B cell (primary cell): ENCODE measurements at regions not wholly inside any gene's neighbourhood (a gene's known extent, or its start where the extent isn't known, plus 50 kb on each side); places are given as distances from the start of the nearest gene placed in this dataset.

Source experiments
- ATAC-seq: fragments of 200-7000 bp; cut with Tn5 transposase; one replicate; pipeline ENCODE4 v1.10.0; 2021; ENCODE audit warnings: low read depth, mild to moderate bottlenecking, moderate number of reproducible peaks, moderate library complexity
- CTCF ChIA-PET: fragments of 350-600 bp; sonication (Branson Sonifier 250); formaldehyde crosslinking; loops from one replicate; lab custom pipeline; 2021; ENCODE audit warnings: antibody characterized with exemption, inconsistent platforms; lab: Charles Lee
- POLR2A ChIA-PET: fragments of 350-600 bp; sonication (Branson Sonifier 250); formaldehyde crosslinking; loops from one replicate; lab custom pipeline; 2021; ENCODE audit warnings: antibody characterized with exemption; lab: Charles Lee
- DNase-seq: peaks from one replicate; pipeline ENCODE4 v3.0.0; 2013
- H2AFZ ChIP-seq: 2 replicates; pipeline ENCODE4 v1.6.1; 2012; ENCODE audit warnings: mild to moderate bottlenecking, low read depth, low read length; ENCODE audit not compliant: insufficient read depth, poor library complexity, severe bottlenecking
- H3K27ac ChIP-seq, 2 donors: 1 replicate in 1 of 2; 2 replicates in 1 of 2; pipeline ENCODE4 v1.5.1; 2012 to 2013; ENCODE audit warnings: low read length in 2 of 2, mild to moderate bottlenecking in 2 of 2, moderate library complexity in 1 of 2
- H3K27me3 ChIP-seq, 4 experiments: fragments of 200-600 bp in 1 of 4; sonication (generic) in 1 of 4; replicated peaks in 1 of 4; 1 replicate in 2 of 4; 2 replicates in 2 of 4; pipeline versions ENCODE4 v1.6.1 to v1.7.0; 2013 to 2016; ENCODE audit warnings: low read length in 3 of 4, mild to moderate bottlenecking in 2 of 4, mixed read lengths in 1 of 4, moderate library complexity in 1 of 4; ENCODE audit not compliant: insufficient read depth in 4 of 4, control insufficient read depth in 3 of 4; ENCODE audit errors: control extremely low read depth in 1 of 4
- H3K36me3 ChIP-seq, 2 experiments: replicated peaks in 1 of 2; 1 replicate in 1 of 2; 2 replicates in 1 of 2; pipeline versions ENCODE4 v1.6.1 to v1.7.1; 2013; ENCODE audit warnings: low read length in 1 of 2; ENCODE audit not compliant: insufficient read depth in 2 of 2, control insufficient read depth in 1 of 2; ENCODE audit errors: control extremely low read depth in 1 of 2, extremely low read depth in 1 of 2
- H3K4me1 ChIP-seq, 2 donors: fragments of 200-600 bp in 1 of 2; sonication (generic) in 1 of 2; 1 replicate in 1 of 2; 2 replicates in 1 of 2; pipeline versions ENCODE4 v1.5.1 to v1.6.1; 2013 to 2017; ENCODE audit warnings: low read length in 2 of 2; ENCODE audit not compliant: control insufficient read depth in 2 of 2, insufficient read depth in 2 of 2
- H3K4me2 ChIP-seq: replicated peaks from 2 replicates; pipeline ENCODE3; 2012; ENCODE audit warnings: mild to moderate bottlenecking, low read depth, low read length; ENCODE audit not compliant: poor library complexity, severe bottlenecking
- H3K4me3 ChIP-seq, 5 experiments: fragments of 200-600 bp in 1 of 5; sonication (generic) in 1 of 5; 1 replicate in 3 of 5; 2 replicates in 2 of 5; pipeline versions ENCODE4 v1.5.1 to v1.7.0; 2011 to 2016; ENCODE audit warnings: low read length in 4 of 5, mild to moderate bottlenecking in 4 of 5, low read depth in 2 of 5, control low read depth in 1 of 5, moderate library complexity in 1 of 5; ENCODE audit not compliant: insufficient read depth in 1 of 5; ENCODE audit errors: control extremely low read depth in 1 of 5, extremely low read depth in 1 of 5
- H3K79me2 ChIP-seq: fragments of 200-600 bp; sonication (generic); one replicate; pipeline ENCODE4 v1.6.0; 2016; ENCODE audit warnings: low read length; ENCODE audit not compliant: control insufficient read depth, insufficient read depth
- H3K9ac ChIP-seq: fragments of 200-600 bp; sonication (generic); 2 replicates; pipeline ENCODE4 v1.6.1; 2017; ENCODE audit warnings: mild to moderate bottlenecking, low read length, moderate library complexity
- H3K9me3 ChIP-seq, 3 donors: one replicate each; pipeline versions ENCODE4 v1.6.1 to v1.7.1; 2013; ENCODE audit warnings: low read length in 2 of 3; ENCODE audit not compliant: control insufficient read depth in 2 of 3, insufficient read depth in 1 of 3; ENCODE audit errors: control extremely low read depth in 1 of 3
- H4K20me1 ChIP-seq: 2 replicates; pipeline ENCODE4 v1.6.0; 2012; ENCODE audit warnings: mild to moderate bottlenecking, low read length; ENCODE audit not compliant: insufficient read depth, control insufficient read depth, poor library complexity, severe bottlenecking
- H3K27ac Mint-ChIP-seq: one replicate; pipeline ENCODE4 v1.8.0; 2021; ENCODE audit warnings: mixed read lengths
- H3K27me3 Mint-ChIP-seq: one replicate; pipeline ENCODE4 v1.8.0; 2021; ENCODE audit warnings: mixed read lengths
- H3K4me1 Mint-ChIP-seq: one replicate; pipeline ENCODE4 v1.8.0; 2021; ENCODE audit warnings: mixed read lengths
- H3K4me3 Mint-ChIP-seq: one replicate; pipeline ENCODE4 v1.8.0; 2021; ENCODE audit warnings: mixed read lengths
- H3K9me3 Mint-ChIP-seq: one replicate; pipeline ENCODE4 v1.8.0; 2022; ENCODE audit warnings: mixed read lengths; ENCODE audit not compliant: insufficient read depth
- CTCF ChIP-seq: fragments of 200-600 bp; IDR thresholded peaks from one replicate; pipeline ENCODE4 v1.8.0; 2022; ENCODE audit warnings: antibody characterized with exemption, mild to moderate bottlenecking
- EZH2 ChIP-seq: IDR thresholded peaks from 2 replicates; pipeline ENCODE4 v1.6.1; 2012; ENCODE audit warnings: borderline replicate concordance, low read depth, mild to moderate bottlenecking, moderate library complexity, low read length; ENCODE audit not compliant: insufficient read depth, poor library complexity, severe bottlenecking
- WGBS: methylation state at CpG from one replicate; pipeline ENCODE4 v1.1.5; 2013; ENCODE audit warnings: missing lambda C conversion rate; ENCODE audit not compliant: insufficient coverage; 5-methylcytosine and 5-hydroxymethylcytosine counted together
- intact Hi-C: fragments of 100-400 bp; cut with micrococcal nuclease; formaldehyde crosslinking; loops from one replicate; pipeline ENCODE4 v1.10.0; 2022

- ChIA-PET POLR2A (no interaction called here), CTCF (no interaction called here)
Observed at GRCh38 chr6:82068721-82069120, 178.8 kb downstream of the IBTK start.

GRCh38 chr6:82066991-82067411 is 180.5 kb downstream of the IBTK start:
- TF ChIP-seq EZH2 (no peak), CTCF (no peak)
- POLR2A ChIA-PET: no interaction called here
- Histone ChIP-seq H3K27me3 (no peaks in the 10 kb centered on the region), H2AFZ (peak overlapping the region; percentile 34), H3K36me3 (no peaks in the 10 kb centered on the region), H3K9me3 (no peaks in the 10 kb centered on the region), H3K9ac (no peak overlapping the region), H3K79me2 (no peaks in the 10 kb centered on the region), H3K4me2 (no peak overlapping the region), H4K20me1 (no peaks in the 10 kb centered on the region), H3K4me1 (no peaks in the 10 kb centered on the region), H3K27ac (no peak overlapping the region), H3K4me3 (no peak overlapping the region)
- H3K27ac Mint-ChIP-seq: no peak overlapping the region
- intact Hi-C loops: no loop called here
- H3K27me3 Mint-ChIP-seq: no peaks in the 10 kb centered on the region
- no peaks in the 10 kb centered on the region for H3K4me1 Mint-ChIP-seq
- no peaks in the 10 kb centered on the region for H3K9me3 Mint-ChIP-seq
- no peak for DNase-seq
- no peak for ATAC-seq
- CTCF ChIA-PET: no interaction called here
- no peak overlapping the region for H3K4me3 Mint-ChIP-seq
- WGBS: no CpG with 5 or more reads among the region's 4 CpGs

More at GRCh38 chr6:82068721-82069120, 178.8 kb downstream of the IBTK start:
- no peaks in the 10 kb centered on the region for H3K4me1 Mint-ChIP-seq
- H3K27me3 Mint-ChIP-seq: no peaks in the 10 kb centered on the region
- ATAC-seq: no peak
- DNase-seq: no peak
- H3K27me3 ChIP-seq: no peaks in the 10 kb centered on the region
- no peaks in the 10 kb centered on the region for H3K36me3 ChIP-seq
- TF ChIP-seq CTCF: no peak
- no peak for TF ChIP-seq EZH2
- intact Hi-C loops: no loop called here
- H3K9me3 ChIP-seq: no peaks in the 10 kb centered on the region
- no peak overlapping the region for H2AFZ ChIP-seq
- 44% methylated on average over 2 of the region's 2 CpGs for WGBS
- no peaks in the 10 kb centered on the region for H3K9me3 Mint-ChIP-seq
- no peak overlapping the region for H3K4me2 ChIP-seq
- no peaks in the 10 kb centered on the region for H3K4me1 ChIP-seq
- no peaks in the 10 kb centered on the region for H4K20me1 ChIP-seq
- no peaks in the 10 kb centered on the region for H3K79me2 ChIP-seq
- no peak overlapping the region for H3K27ac Mint-ChIP-seq
- no peak overlapping the region for H3K4me3 ChIP-seq
- H3K27ac ChIP-seq: no peak overlapping the region
- H3K9ac ChIP-seq: no peak overlapping the region
- H3K4me3 Mint-ChIP-seq: no peak overlapping the region
